Body of pancreas (tissue), 4 donors: ENCODE measurements at regions not wholly inside any gene's neighbourhood (a gene's known extent, or its start where the extent isn't known, plus 50 kb on each side); places are given as distances from the start of the nearest gene placed in this dataset.

Source experiments
- ATAC-seq: fragments of 150-250 bp; one replicate; pipeline ENCODE4 v1.9.1; 2016
- DNase-seq, 4 donors: peaks; one replicate each; pipeline ENCODE4 v3.0.0-alpha.2; 2019
- H3K27ac ChIP-seq, 4 donors: fragments of 200-600 bp; sonication (generic); 1 replicate in 3 of 4; 2 replicates in 1 of 4; pipeline versions ENCODE4 v1.5.1 to v1.6.1; 2016 to 2019; ENCODE audit warnings: mild to moderate bottlenecking in 1 of 4, mixed read lengths in 1 of 4, moderate library complexity in 1 of 4
- H3K27me3 ChIP-seq, 2 donors: fragments of 200-600 bp; sonication (generic); one replicate each; pipeline ENCODE4 v1.6.0; 2016; ENCODE audit warnings: mild to moderate bottlenecking in 1 of 2
- H3K36me3 ChIP-seq, 2 donors: fragments of 200-600 bp; sonication (generic); replicated peaks in 1 of 2; 2 replicates each; pipeline ENCODE4 v1.5.1; 2016; ENCODE audit warnings: low read depth in 2 of 2; ENCODE audit not compliant: insufficient read depth in 1 of 2
- H3K4me1 ChIP-seq: fragments of 200-600 bp; sonication (generic); one replicate; pipeline ENCODE4 v1.6.0; 2016
- H3K4me3 ChIP-seq, 2 donors: fragments of 200-600 bp; sonication (generic); 1 replicate in 1 of 2; 2 replicates in 1 of 2; pipeline ENCODE4 v1.5.1; 2016 to 2019
- H3K9me3 ChIP-seq, 3 donors: fragments of 200-600 bp; sonication (generic); 1 replicate in 2 of 3; 2 replicates in 1 of 3; pipeline ENCODE4 v1.5.1; 2016
- POLR2A ChIP-seq, 3 donors: fragments of 450-650 bp; IDR thresholded peaks; one replicate each; pipeline ENCODE4 v1.6.1; 2016; ENCODE audit warnings: antibody characterized with exemption in 3 of 3, mild to moderate bottlenecking in 2 of 3
- WGBS, 2 donors: methylation state at CpG; one replicate each; pipeline ENCODE4 v1.1.5; 2017; 5-methylcytosine and 5-hydroxymethylcytosine counted together
- intact Hi-C: fragments of 100-400 bp; cut with DNase I; formaldehyde crosslinking; loops from one replicate; pipeline ENCODE4 v1.15.1; 2023
- TF ChIP-seq, protein P1 (sequence below), 7 experiments: fragments of 450-650 bp in 4 of 7; fragments of 200-600 bp in 3 of 7; sonication (generic) in 3 of 7; IDR thresholded peaks; one replicate each; pipeline ENCODE4 v1.5.1; 2016 to 2019; ENCODE audit warnings: antibody characterized with exemption in 7 of 7

DNA sequence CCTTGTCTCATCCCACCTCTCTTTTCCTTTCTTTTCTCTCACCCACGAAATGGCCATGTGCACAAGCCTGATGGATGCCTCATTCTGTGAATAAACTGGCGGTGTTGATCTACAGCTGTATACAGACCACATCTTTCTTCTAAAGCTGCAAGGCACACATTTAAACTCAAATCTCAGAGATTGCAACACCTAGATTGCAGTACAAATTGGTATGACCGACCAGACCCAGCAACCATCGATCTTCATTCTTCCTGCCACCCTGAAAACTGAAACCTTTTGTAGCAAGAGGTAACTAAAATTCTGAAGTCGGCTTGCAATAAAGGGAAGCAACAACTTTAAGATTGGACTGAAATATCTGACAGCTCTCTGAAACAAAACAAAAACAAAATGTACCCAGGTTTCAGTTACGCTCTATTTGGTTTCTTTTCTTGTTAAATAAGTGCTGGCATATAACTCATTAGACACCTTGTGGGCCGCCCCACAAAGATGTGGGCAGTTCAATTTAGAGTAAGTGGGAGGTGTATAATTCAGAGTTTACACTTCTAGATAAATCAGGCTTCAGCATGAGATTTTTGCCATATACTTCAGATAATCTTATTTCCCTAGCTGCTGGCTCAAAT lies 390.0 kb upstream of the NOVA1 start:
- 61 to 66% methylated on average over 7 of the region's 7 CpGs for WGBS, 2 donors

DNA sequence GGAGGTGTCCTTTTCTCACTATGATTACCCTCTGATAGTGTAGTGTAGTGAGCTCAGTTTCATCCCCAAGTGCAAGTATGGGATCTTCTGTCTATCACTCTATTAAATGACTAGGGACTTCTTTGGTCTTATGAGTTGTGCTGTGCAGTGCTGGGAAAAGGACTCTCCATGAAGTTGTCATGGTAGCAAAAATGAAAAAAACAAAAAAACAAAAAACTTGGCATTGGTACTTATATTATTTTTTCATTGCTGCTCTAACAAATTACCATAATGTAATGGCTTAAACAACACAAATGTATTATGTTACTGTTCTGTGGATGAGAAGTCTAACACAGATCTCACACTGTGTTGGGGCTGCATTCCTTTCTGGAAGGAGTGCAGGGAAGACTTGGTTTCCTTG lies 393.1 kb upstream of the NOVA1 start:
- intact Hi-C loops = no loop called here
- Histone ChIP-seq H3K27ac (no peak overlapping the region), H3K27me3 (no peaks in the 10 kb centered on the region), H3K4me3 (no peak overlapping the region), H3K36me3 (no peaks in the 10 kb centered on the region), H3K4me1 (no peaks in the 10 kb centered on the region), H3K9me3 (no peaks in the 10 kb centered on the region)
- ATAC-seq (no peak), DNase-seq (no peak)
- no peak for TF ChIP-seq POLR2A (IDR thresholded peaks at IDR 0.05)
- TF ChIP-seq, protein P1, sequence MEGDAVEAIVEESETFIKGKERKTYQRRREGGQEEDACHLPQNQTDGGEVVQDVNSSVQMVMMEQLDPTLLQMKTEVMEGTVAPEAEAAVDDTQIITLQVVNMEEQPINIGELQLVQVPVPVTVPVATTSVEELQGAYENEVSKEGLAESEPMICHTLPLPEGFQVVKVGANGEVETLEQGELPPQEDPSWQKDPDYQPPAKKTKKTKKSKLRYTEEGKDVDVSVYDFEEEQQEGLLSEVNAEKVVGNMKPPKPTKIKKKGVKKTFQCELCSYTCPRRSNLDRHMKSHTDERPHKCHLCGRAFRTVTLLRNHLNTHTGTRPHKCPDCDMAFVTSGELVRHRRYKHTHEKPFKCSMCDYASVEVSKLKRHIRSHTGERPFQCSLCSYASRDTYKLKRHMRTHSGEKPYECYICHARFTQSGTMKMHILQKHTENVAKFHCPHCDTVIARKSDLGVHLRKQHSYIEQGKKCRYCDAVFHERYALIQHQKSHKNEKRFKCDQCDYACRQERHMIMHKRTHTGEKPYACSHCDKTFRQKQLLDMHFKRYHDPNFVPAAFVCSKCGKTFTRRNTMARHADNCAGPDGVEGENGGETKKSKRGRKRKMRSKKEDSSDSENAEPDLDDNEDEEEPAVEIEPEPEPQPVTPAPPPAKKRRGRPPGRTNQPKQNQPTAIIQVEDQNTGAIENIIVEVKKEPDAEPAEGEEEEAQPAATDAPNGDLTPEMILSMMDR (IDR thresholded peaks at IDR 0.05) = no peak

More for the DNA sequence above, 390.0 kb upstream of the NOVA1 start:
- Histone ChIP-seq H3K4me3 (no peak overlapping the region), H3K27me3 (no peaks in the 10 kb centered on the region), H3K36me3 (no peaks in the 10 kb centered on the region), H3K9me3 (no peaks in the 10 kb centered on the region), H3K27ac (no peak overlapping the region), H3K4me1 (no peaks in the 10 kb centered on the region)
- DNase-seq (no peak), ATAC-seq (no peak)
- intact Hi-C loops = loop anchor here (10.0 kb wide), 1 partner anchor 593 kb away; no protein-coding TSS in a partner anchor
- TF ChIP-seq, protein P1 (IDR thresholded peaks at IDR 0.05) = no peak
- TF ChIP-seq POLR2A (IDR thresholded peaks at IDR 0.05) = no peak

DNA sequence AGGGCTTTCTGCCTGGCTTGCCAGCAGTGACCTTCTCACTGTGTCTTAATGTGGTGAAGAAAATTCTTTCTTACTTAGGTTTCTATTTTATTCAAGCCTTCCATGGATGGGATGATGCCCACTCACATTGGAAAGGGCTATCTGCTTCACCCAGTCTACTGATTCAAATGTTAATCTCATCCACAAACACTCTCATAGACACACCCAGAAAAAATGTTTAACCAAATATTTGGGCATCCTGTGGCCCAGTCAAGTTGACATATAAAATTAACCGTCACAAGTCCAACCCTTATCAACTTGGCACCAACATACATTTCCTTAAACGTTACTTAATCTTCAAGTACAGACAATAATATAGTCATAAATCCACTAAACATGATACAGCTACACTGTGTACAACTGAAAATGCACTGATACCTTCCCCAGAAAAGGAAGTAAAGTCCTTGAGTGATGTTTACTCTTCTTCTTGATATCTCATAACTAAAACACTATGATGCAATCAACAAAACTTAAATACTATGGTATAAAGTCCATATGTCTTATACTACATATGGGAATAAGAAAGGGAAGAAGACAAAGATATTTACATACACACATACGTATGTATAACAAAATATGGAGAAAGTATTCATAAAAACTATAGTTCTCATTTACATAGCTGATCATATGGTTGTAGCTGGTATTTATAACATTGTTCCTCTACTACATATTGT lies 394.7 kb upstream of the NOVA1 start:
- Histone ChIP-seq H3K36me3 (no peaks in the 10 kb centered on the region), H3K27ac (no peak overlapping the region), H3K4me1 (no peaks in the 10 kb centered on the region), H3K4me3 (no peak overlapping the region), H3K9me3 (no peaks in the 10 kb centered on the region), H3K27me3 (no peaks in the 10 kb centered on the region)
- ATAC-seq (no peak), DNase-seq (no peak)
- no peak for TF ChIP-seq POLR2A (IDR thresholded peaks at IDR 0.05)
- TF ChIP-seq, protein P1 (IDR thresholded peaks at IDR 0.05) = no peak
- intact Hi-C loops = no loop called here
- 33 to 41% methylated on average over 3 of the region's 3 CpGs for WGBS, 2 donors

DNA sequence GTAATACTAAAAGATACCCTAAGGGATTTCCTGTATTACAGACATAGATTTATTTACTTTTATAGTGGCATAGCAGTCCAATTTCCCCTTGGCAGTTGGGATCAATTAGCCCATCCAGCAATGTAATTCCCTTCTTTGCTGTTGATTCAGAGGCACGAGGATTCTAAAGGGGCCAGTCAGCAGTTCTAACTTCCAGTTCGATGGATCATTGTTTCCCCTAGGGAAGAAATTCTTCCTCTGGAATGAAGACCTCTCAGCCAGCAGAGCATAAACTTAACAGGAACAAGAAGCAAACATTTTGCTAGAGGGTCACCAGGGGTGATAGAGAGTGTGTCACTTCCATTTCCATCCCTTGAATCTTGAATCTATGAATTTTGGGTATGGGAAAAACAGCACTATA lies 395.7 kb upstream of the NOVA1 start:
- Histone ChIP-seq H3K36me3 (no peaks in the 10 kb centered on the region), H3K27me3 (no peaks in the 10 kb centered on the region), H3K9me3 (no peaks in the 10 kb centered on the region), H3K27ac (no peak overlapping the region), H3K4me3 (no peak overlapping the region), H3K4me1 (no peaks in the 10 kb centered on the region)
- ATAC-seq (no peak), DNase-seq (no peak)
- TF ChIP-seq, protein P1 (IDR thresholded peaks at IDR 0.05) = no peak
- no peak for TF ChIP-seq POLR2A (IDR thresholded peaks at IDR 0.05)
- WGBS, 2 donors = 63 to 77% methylated on average over 2 of the region's 2 CpGs
- intact Hi-C loops = no loop called here

DNA sequence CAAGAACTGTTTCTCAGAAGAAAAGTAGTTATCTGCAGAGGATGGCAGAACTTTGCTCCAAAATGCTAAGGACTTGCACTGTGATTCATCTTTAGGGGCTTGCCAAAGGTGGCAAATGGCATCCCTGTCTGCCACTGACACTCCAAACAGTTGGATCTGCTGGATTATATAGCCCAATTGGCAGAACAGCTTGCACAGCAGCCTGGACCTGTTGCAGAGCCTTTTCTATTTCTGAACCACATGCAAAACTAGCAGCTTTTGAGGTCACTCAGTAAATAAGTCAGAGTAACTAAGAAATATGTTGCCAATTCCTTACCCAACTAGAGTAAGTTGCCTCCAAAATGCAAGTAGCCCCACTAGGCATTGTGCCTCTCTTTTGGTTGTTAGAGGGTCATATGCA lies 397.5 kb upstream of the NOVA1 start:
- Histone ChIP-seq H3K9me3 (no peaks in the 10 kb centered on the region), H3K27ac (no peak overlapping the region), H3K4me1 (no peaks in the 10 kb centered on the region), H3K4me3 (no peak overlapping the region), H3K27me3 (no peaks in the 10 kb centered on the region), H3K36me3 (no peaks in the 10 kb centered on the region)
- intact Hi-C loops = no loop called here
- DNase-seq (no peak), ATAC-seq (no peak)
- TF ChIP-seq, protein P1 (IDR thresholded peaks at IDR 0.05) = no peak
